Sigmoid colon (tissue), 4 donors: ENCODE measurements at regions not wholly inside any gene's neighbourhood (a gene's known extent, or its start where the extent isn't known, plus 50 kb on each side); places are given as distances from the start of the nearest gene placed in this dataset.

Source experiments
- EP300 ChIP-seq, 4 donors: sonication (generic); formaldehyde crosslinking; IDR thresholded peaks; one replicate each; pipeline ENCODE4 v1.6.1; 2017; ENCODE audit warnings: antibody characterized with exemption in 4 of 4
- POLR2A ChIP-seq, 2 donors: fragments of 450-650 bp; IDR thresholded peaks; one replicate each; pipeline ENCODE4 v1.6.1; 2016; ENCODE audit warnings: antibody characterized with exemption in 2 of 2, mild to moderate bottlenecking in 2 of 2, moderate library complexity in 2 of 2
- POLR2AphosphoS5 ChIP-seq, 4 donors: sonication (generic); formaldehyde crosslinking; IDR thresholded peaks; one replicate each; pipeline ENCODE4 v1.6.1; 2017; ENCODE audit warnings: antibody characterized with exemption in 4 of 4
- TF ChIP-seq, protein P1 (sequence below), 4 experiments: fragments of 450-650 bp in 3 of 4; fragments of 200-600 bp in 1 of 4; IDR thresholded peaks; one replicate each; pipeline ENCODE4 v1.5.1; 2016 to 2019; ENCODE audit warnings: antibody characterized with exemption in 4 of 4, mild to moderate bottlenecking in 3 of 4, moderate library complexity in 2 of 4

DNA sequence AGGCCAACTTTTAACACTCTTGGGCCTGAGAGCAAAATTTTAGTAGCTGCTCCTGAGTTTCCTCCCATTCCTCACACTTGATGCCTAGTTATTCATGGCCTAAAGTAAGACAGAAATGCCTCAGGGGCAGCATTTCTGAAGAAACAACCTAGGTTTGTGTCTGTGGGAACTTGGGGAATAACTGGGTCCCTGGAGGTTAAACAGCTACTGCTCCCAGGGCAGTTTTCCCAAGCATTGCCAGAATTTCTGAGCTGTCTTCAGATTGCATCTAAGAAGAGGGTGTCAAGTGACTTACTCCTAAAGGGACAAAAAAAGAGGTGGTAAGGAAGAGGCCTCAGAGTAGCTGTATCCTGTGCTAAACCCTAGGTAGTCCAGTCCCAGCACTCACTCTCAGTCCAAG, 130.8 kb upstream of the ACSL4 start:
- TF ChIP-seq POLR2AphosphoS5 (IDR thresholded peaks at IDR 0.05) (no peak), POLR2A (IDR thresholded peaks at IDR 0.05) (no peak), EP300 (IDR thresholded peaks at IDR 0.05) (no peak)
- TF ChIP-seq, protein P1, sequence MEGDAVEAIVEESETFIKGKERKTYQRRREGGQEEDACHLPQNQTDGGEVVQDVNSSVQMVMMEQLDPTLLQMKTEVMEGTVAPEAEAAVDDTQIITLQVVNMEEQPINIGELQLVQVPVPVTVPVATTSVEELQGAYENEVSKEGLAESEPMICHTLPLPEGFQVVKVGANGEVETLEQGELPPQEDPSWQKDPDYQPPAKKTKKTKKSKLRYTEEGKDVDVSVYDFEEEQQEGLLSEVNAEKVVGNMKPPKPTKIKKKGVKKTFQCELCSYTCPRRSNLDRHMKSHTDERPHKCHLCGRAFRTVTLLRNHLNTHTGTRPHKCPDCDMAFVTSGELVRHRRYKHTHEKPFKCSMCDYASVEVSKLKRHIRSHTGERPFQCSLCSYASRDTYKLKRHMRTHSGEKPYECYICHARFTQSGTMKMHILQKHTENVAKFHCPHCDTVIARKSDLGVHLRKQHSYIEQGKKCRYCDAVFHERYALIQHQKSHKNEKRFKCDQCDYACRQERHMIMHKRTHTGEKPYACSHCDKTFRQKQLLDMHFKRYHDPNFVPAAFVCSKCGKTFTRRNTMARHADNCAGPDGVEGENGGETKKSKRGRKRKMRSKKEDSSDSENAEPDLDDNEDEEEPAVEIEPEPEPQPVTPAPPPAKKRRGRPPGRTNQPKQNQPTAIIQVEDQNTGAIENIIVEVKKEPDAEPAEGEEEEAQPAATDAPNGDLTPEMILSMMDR (IDR thresholded peaks at IDR 0.05) = no peak
